B cell (primary cell): ENCODE measurements at regions not wholly inside any gene's neighbourhood (a gene's known extent, or its start where the extent isn't known, plus 50 kb on each side); places are given as distances from the start of the nearest gene placed in this dataset.

Experiments
- EZH2 ChIP-seq: IDR thresholded peaks from 2 replicates; pipeline ENCODE4 v1.6.1; 2012; ENCODE audit warnings: borderline replicate concordance, low read depth, mild to moderate bottlenecking, moderate library complexity, low read length; ENCODE audit not compliant: insufficient read depth, poor library complexity, severe bottlenecking
- TF ChIP-seq, protein P1 (sequence below): fragments of 200-600 bp; IDR thresholded peaks from one replicate; pipeline ENCODE4 v1.8.0; 2022; ENCODE audit warnings: antibody characterized with exemption, mild to moderate bottlenecking

- TF ChIP-seq EZH2 = no peak
- TF ChIP-seq, protein P1, sequence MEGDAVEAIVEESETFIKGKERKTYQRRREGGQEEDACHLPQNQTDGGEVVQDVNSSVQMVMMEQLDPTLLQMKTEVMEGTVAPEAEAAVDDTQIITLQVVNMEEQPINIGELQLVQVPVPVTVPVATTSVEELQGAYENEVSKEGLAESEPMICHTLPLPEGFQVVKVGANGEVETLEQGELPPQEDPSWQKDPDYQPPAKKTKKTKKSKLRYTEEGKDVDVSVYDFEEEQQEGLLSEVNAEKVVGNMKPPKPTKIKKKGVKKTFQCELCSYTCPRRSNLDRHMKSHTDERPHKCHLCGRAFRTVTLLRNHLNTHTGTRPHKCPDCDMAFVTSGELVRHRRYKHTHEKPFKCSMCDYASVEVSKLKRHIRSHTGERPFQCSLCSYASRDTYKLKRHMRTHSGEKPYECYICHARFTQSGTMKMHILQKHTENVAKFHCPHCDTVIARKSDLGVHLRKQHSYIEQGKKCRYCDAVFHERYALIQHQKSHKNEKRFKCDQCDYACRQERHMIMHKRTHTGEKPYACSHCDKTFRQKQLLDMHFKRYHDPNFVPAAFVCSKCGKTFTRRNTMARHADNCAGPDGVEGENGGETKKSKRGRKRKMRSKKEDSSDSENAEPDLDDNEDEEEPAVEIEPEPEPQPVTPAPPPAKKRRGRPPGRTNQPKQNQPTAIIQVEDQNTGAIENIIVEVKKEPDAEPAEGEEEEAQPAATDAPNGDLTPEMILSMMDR = no peak
Observed at GRCh38 chr18:38886235-38886634, 1320.6 kb upstream of the CELF4 start.
